OCI-M2 (cell line): ENCODE measurements at regions not wholly inside any gene's neighbourhood (a gene's known extent, or its start where the extent isn't known, plus 50 kb on each side); places are given as distances from the start of the nearest gene placed in this dataset.

ENCODE experiments used
- DNase-seq: peaks from one replicate; lab custom pipeline; 2025; ENCODE audit not compliant: unreplicated experiment; lab: John Stamatoyannopoulos, UW

- no peak for DNase-seq
These were observed 416.4 kb downstream of the CSNK1G3 start for GRCh38 chr5:123928401-123928800.

DNA sequence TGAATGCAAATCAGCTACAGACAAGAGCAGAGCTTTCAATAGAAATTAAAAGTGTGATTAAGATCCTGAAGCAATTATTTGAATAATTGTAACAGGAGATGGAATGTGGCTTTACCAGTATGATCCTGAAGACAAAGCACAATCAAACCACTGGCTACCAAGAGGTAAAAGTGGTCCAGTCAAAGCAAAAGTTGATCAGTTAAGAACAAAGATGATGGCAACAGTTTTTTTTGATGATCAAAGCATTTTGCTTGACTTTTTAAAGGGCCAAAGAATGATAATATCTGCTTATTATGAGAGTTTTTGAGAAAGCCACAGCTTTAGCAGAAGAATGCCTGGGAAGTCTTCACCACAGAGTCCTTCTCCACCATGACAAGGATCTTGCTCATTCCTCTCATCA lies 409.2 kb downstream of the CSNK1G3 start:
- DNase-seq = no peak

DNA sequence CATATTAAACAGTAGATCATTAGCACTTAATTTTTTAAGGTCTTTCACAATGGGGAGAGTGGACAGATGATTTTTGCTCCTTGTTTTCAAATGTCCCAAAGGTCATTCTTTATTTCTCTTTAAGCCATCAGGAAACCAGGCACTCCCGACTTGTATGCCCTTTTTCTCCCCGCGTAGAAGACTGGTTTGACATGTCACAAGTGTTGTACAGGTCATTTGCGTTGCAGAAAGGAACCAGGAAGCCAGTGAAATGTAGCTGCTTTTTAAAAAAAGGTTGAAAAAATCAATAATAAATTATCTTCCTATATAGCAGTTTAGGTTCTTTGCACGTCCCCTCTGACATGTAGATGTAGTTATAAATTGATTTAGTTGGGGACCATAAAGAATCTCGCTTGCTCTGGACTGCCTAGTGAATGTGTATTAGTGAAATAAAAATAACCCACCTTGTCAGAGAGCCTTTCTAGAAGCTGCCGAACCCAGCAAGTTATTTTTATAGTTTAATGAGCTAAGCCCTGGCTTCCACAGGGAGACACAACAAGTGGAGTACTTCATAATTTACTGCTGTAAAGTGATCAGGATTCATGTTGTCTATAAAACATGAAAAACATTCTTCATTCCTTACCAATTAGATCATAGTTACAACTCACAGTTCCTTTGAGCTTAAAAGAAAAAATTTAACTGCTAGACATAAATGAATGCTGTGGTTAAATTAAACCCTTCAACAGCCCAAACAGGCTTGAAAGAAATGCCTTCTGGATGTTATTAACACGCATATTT lies 404.6 kb downstream of the CSNK1G3 start:
- no peak for DNase-seq

GRCh38 chr5:123914333-123914732 lies 402.4 kb downstream of the CSNK1G3 start:
- DNase-seq = no peak

- no peak for DNase-seq
These were observed 395.4 kb downstream of the CSNK1G3 start for GRCh38 chr5:123907349-123907748.

GRCh38 chr5:123906698-123907295 lies 394.8 kb downstream of the CSNK1G3 start:
- DNase-seq = no peak

GRCh38 chr5:123885081-123885480 lies 373.1 kb downstream of the CSNK1G3 start:
- no peak for DNase-seq

- DNase-seq = no peak
These were observed 371.0 kb downstream of the CSNK1G3 start for GRCh38 chr5:123882965-123883345.

- no peak for DNase-seq
These were observed 370.5 kb downstream of the CSNK1G3 start for GRCh38 chr5:123882319-123882964.

DNA sequence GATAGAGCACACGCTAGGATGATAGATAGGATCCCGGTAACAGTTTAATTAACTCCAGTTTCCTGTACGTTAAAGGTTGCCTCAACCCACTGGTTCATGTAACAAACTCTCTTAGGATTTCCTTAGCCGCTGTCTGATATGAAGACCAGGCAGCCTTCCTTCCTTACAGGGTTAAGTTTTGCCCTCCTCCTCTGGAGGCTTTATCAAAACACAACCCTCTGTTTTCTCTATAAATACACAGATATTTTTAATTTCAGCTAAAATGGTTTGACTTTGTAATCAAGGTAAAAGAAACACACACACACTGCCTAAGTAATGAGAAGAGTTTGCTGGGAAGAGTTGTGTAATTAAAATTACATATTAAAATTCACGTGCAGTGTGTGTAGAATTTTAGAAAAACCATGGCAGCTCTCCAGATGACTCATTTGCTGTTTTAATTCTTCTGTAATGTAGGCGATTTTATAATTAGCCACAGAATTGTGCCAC lies 369.8 kb downstream of the CSNK1G3 start:
- DNase-seq = no peak

GRCh38 chr5:123880875-123881274 lies 368.9 kb downstream of the CSNK1G3 start:
- no peak for DNase-seq

DNA sequence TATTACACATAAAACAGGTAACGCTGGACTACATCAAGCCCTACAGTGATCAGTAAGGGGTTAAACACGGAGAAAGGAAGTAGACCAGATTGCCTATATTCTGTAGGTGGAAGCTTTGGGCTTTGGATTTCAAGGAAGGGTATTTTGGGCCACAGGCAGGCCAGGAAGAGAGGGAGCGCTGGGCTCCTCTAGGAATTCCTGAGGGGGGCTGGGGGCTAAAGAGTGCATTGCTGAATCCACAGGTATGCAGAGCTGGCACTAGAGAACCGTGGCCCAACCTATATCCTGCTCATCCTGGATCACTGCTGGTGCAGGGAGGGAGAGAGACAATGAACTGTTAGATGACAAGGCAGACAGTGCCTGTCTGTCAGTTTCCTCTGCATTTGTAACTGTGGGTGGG lies 367.1 kb downstream of the CSNK1G3 start:
- DNase-seq = no peak

DNA sequence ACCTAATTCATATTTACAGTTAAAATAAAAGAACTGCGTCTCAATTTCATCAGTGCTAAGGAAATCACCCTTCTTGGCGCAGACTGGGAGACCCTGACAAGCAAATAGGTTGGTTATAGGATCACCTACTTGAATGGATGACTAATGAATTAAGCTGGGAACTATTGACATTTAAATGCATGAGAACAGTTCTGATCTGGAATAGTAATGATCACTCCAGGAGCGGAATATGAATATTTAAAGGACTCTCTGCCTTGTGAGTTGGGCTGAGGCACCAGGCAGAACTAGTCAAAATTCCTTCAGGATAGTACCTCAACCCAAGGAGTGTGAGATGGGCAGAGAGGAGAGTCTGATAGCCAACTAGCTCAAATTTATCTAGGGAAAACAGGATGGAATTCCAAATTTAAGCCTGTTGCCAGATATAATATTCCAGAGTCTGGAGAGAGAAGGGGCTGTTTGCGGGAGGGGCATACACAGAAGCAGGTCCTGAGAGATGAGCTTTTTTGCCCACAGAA lies 364.4 kb downstream of the CSNK1G3 start:
- DNase-seq = no peak

DNA sequence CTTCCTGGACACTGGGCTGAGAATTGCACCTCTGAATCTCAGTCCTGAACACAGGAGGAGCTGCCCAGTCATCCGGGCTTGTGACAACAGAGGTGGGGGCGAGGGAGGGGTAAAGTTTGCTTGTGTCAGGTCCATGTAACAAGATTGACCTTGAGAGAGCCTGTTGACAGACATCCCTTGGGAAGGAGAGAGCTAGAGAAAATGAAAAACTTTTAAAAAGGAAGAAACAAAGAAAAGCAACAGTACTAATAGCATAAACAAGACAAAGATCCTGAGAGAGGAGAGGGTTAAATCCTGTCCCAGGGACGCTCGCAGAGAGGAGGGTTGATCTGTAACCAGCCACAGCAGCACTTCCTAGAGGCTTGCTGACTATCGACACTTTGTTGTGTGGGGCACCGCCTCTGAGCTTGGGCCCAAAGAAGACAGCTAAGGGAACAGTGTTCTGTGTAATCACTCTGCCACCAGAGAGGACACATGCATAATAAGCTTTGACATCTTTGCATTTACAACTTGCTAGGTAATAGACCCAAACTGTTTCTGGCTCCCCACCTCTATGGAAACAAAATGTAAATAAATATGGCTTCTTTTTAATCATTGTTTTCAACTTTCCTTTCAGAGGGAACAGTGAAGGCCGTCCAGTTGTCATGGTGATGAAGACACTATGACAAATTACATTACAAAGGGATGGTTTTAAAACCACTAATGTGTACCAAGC lies 363.7 kb downstream of the CSNK1G3 start:
- no peak for DNase-seq

- DNase-seq = no peak
These were observed 362.7 kb downstream of the CSNK1G3 start for GRCh38 chr5:123874600-123875201.

DNA sequence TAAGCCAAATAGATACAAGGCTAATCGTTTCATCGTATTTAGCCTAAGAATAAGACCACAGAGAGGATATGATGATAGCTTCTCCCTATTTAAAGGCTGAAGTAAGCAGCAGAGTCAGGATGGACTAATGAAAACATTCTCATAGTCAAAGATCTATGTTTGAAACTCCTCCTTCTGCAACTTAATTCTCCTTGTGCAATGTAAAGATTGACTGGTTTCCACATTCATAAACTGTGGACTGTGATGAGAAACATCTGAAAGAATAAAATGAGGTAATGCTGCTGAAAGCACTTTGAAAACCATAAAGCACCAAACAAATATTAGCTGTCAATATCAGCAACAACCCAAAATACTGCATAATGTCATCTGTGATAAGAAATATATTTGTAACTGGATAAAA lies 361.9 kb downstream of the CSNK1G3 start:
- DNase-seq = no peak

GRCh38 chr5:123871373-123871772 lies 359.4 kb downstream of the CSNK1G3 start:
- no peak for DNase-seq

DNA sequence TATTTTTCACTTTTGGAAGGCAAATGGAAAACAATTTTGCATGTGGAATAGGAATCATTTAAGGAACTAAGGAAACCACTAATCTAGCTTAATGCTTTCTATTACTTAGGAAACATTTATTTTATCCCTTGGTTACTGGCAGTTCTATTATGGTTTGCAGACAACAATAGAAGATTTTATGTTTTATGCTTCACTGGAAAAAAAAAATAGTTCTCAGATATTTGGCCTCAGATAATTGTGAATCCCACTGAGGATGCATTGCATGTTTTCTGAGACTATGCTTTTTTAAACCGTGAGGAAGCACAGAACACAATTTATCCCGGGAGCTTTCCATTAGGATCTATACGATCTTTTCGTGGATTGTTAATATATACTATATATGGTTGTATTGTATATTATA lies 356.9 kb downstream of the CSNK1G3 start:
- no peak for DNase-seq

DNA sequence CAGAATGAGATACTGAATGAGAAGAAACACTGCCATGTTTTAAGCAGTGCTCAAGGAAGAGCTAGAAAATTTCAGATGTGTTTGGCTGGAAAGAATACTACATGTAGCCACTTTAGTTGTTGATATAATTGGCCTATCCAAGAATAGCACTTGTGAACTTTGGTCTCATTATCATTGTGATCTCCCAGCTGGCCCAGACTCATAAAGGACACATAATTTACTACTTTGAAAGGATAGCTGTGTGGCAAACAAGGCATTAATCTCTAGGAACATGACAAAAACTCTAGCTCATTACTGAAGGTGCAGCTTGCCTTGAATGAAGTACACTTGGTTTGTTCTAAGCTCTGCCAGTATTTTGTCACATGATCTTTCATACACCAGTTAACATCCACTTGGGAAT lies 356.3 kb downstream of the CSNK1G3 start:
- no peak for DNase-seq

DNA sequence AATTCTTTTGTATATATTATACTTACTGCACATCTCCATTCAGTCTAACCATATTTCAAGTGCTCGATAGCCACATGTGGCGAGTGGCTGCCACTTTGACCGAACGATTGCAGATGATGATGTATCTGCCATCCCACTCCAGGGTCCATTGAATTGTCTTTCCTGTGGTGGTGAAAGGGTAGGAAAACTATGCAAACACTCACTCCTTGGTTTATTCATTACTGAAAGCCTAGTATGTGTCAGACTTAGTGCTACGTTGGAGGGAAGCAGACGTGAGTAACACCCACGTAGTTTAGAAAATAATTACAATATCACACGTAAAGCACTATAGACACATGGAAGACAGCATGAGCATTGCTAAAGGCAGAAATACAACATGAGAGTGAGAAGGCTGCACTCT lies 353.7 kb downstream of the CSNK1G3 start:
- no peak for DNase-seq

DNA sequence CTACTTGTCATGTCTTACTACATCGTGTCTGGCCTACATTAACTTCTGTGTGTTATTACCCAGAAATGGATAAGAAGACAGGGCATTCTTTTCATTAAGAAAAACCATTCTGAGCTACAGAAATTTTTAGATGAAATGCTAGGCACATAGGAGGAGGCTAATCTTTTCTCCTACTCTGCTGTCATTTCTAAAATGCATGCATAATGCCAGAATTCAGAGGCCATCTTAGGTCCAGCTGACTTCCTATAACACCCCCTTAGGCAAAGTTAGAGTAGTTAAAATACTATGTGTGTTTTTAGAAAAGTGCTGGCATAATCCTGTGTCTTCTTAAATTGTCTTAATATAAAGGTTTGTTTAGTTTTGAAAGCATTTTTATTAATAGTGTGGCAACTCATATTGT lies 352.6 kb downstream of the CSNK1G3 start:
- no peak for DNase-seq
